H7 (cell line): ENCODE measurements at regions not wholly inside any gene's neighbourhood (a gene's known extent, or its start where the extent isn't known, plus 50 kb on each side); places are given as distances from the start of the nearest gene placed in this dataset.
"Not testable (repeated sequence)": the region's sequence is repeated elsewhere in the genome, so short reads cannot be mapped to it uniquely, and the experiment has no call there.

Source experiments
- DNase-seq: peaks from one replicate; pipeline ENCODE4 v3.0.0; 2012
- H3K27me3 ChIP-seq: 2 replicates; pipeline ENCODE4 v1.6.0; 2011; ENCODE audit warnings: mild to moderate bottlenecking, low read length; ENCODE audit not compliant: control insufficient read depth, insufficient read depth
- H3K36me3 ChIP-seq: replicated peaks from 2 replicates; pipeline ENCODE4 v1.5.1; 2011; ENCODE audit warnings: low read length; ENCODE audit not compliant: control insufficient read depth, insufficient read depth
- H3K4me3 ChIP-seq: 2 replicates; pipeline ENCODE4 v1.5.1; 2011; ENCODE audit warnings: low read depth, mild to moderate bottlenecking, control low read depth, low read length, moderate library complexity; ENCODE audit not compliant: insufficient read depth

- no peaks in the 10 kb centered on the region for H3K27me3 ChIP-seq
- H3K36me3 ChIP-seq, result no peaks in the 10 kb centered on the region
- DNase-seq, result no peak
- H3K4me3 ChIP-seq, result no peak overlapping the region
These were observed 146.1 kb downstream of the MTX2 start for GRCh38 chr2:176415174-176415895.

- Histone ChIP-seq H3K4me3 (no peak overlapping the region), H3K36me3 (no peaks in the 10 kb centered on the region), H3K27me3 (no peaks in the 10 kb centered on the region)
- no peak for DNase-seq
These were observed 146.8 kb downstream of the MTX2 start for GRCh38 chr2:176415937-176416499.

GRCh38 chr2:176418768-176419167 is 149.5 kb downstream of the MTX2 start:
- no peak for DNase-seq
- no peaks in the 10 kb centered on the region for H3K27me3 ChIP-seq

GRCh38 chr2:176419591-176420071 is 150.4 kb downstream of the MTX2 start:
- H3K36me3 ChIP-seq, result no peaks in the 10 kb centered on the region
- DNase-seq, result no peak

More at GRCh38 chr2:176418768-176419167, 149.5 kb downstream of the MTX2 start:
- Histone ChIP-seq H3K36me3 (no peaks in the 10 kb centered on the region), H3K4me3 (no peak overlapping the region)

GRCh38 chr2:176421297-176422050 is 152.2 kb downstream of the MTX2 start:
- Histone ChIP-seq H3K27me3 (no peaks in the 10 kb centered on the region), H3K36me3 (no peaks in the 10 kb centered on the region), H3K4me3 (no peak overlapping the region)
- no peak for DNase-seq

More at GRCh38 chr2:176419591-176420071, 150.4 kb downstream of the MTX2 start:
- no peak overlapping the region for H3K4me3 ChIP-seq
- no peaks in the 10 kb centered on the region for H3K27me3 ChIP-seq

GRCh38 chr2:176423819-176424218 is 154.6 kb downstream of the MTX2 start:
- H3K36me3 ChIP-seq, result no peaks in the 10 kb centered on the region
- H3K27me3 ChIP-seq, result no peaks in the 10 kb centered on the region
- DNase-seq, result no peak

GRCh38 chr2:176424746-176425145 is 155.5 kb downstream of the MTX2 start:
- Histone ChIP-seq H3K4me3 (no peak overlapping the region), H3K36me3 (no peaks in the 10 kb centered on the region), H3K27me3 (no peaks in the 10 kb centered on the region)
- no peak for DNase-seq

More at GRCh38 chr2:176423819-176424218, 154.6 kb downstream of the MTX2 start:
- no peak overlapping the region for H3K4me3 ChIP-seq

- Histone ChIP-seq H3K4me3 (no peak overlapping the region), H3K27me3 (no peaks in the 10 kb centered on the region), H3K36me3 (no peaks in the 10 kb centered on the region)
- DNase-seq, result no peak
These were observed 158.3 kb downstream of the MTX2 start for GRCh38 chr2:176427549-176427948.

GRCh38 chr2:176428944-176429469 is 159.8 kb downstream of the MTX2 start:
- not testable (repeated sequence) for DNase-seq, H3K36me3 ChIP-seq, H3K27me3 ChIP-seq, H3K4me3 ChIP-seq

GRCh38 chr2:176432434-176432833 is 163.2 kb downstream of the MTX2 start:
- DNase-seq, result no peak
- Histone ChIP-seq H3K36me3 (no peaks in the 10 kb centered on the region), H3K4me3 (no peak overlapping the region), H3K27me3 (no peaks in the 10 kb centered on the region)

GRCh38 chr2:176435729-176436128 is 166.5 kb downstream of the MTX2 start:
- Histone ChIP-seq H3K36me3 (no peaks in the 10 kb centered on the region), H3K4me3 (no peak overlapping the region), H3K27me3 (no peaks in the 10 kb centered on the region)
- DNase-seq, result no peak

GRCh38 chr2:176443946-176444345 is 174.7 kb downstream of the MTX2 start:
- no peak overlapping the region for H3K4me3 ChIP-seq
- no peak for DNase-seq
- no peaks in the 10 kb centered on the region for H3K27me3 ChIP-seq
- H3K36me3 ChIP-seq, result no peaks in the 10 kb centered on the region

GRCh38 chr2:176445956-176446355 is 176.7 kb downstream of the MTX2 start:
- no peaks in the 10 kb centered on the region for H3K36me3 ChIP-seq
- H3K27me3 ChIP-seq, result no peaks in the 10 kb centered on the region
- H3K4me3 ChIP-seq, result no peak overlapping the region
- DNase-seq, result no peak

GRCh38 chr2:176446718-176447414 is 177.6 kb downstream of the MTX2 start:
- Histone ChIP-seq H3K36me3 (no peaks in the 10 kb centered on the region), H3K27me3 (no peaks in the 10 kb centered on the region)
- no peak for DNase-seq

More at GRCh38 chr2:176446718-176447414, 177.6 kb downstream of the MTX2 start:
- H3K4me3 ChIP-seq, result no peak overlapping the region
